ENCODE measurements at regions not wholly inside any gene's neighbourhood (a gene's known extent, or its start where the extent isn't known, plus 50 kb on each side); places are given as distances from the start of the nearest gene placed in this dataset.

- TF ChIP-seq, protein P1, sequence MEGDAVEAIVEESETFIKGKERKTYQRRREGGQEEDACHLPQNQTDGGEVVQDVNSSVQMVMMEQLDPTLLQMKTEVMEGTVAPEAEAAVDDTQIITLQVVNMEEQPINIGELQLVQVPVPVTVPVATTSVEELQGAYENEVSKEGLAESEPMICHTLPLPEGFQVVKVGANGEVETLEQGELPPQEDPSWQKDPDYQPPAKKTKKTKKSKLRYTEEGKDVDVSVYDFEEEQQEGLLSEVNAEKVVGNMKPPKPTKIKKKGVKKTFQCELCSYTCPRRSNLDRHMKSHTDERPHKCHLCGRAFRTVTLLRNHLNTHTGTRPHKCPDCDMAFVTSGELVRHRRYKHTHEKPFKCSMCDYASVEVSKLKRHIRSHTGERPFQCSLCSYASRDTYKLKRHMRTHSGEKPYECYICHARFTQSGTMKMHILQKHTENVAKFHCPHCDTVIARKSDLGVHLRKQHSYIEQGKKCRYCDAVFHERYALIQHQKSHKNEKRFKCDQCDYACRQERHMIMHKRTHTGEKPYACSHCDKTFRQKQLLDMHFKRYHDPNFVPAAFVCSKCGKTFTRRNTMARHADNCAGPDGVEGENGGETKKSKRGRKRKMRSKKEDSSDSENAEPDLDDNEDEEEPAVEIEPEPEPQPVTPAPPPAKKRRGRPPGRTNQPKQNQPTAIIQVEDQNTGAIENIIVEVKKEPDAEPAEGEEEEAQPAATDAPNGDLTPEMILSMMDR (conservative IDR thresholded peaks at IDR 0.05), result no peak
- TF ChIP-seq EZH2 (IDR thresholded peaks at IDR 0.05; ENCODE audit: low read depth), result no peak
Observed at GRCh38 chr12:16121953-16122352, 155.5 kb downstream of the SLC15A5 start.

All from PC-9 (cell line).